ENCODE measurements at regions not wholly inside any gene's neighbourhood (a gene's known extent, or its start where the extent isn't known, plus 50 kb on each side); places are given as distances from the start of the nearest gene placed in this dataset.

GRCh38 chr5:74576941-74577456 is 63.5 kb downstream of the ENC1 start:
- intact Hi-C loops (cut with micrococcal nuclease): loop anchor here (1.0 to 10.0 kb wide), 11 partner anchors 54 to 1828 kb away; partner anchors contain the start of genes ANKRA2, BTF3, CERT1 and GCNT4

DNA sequence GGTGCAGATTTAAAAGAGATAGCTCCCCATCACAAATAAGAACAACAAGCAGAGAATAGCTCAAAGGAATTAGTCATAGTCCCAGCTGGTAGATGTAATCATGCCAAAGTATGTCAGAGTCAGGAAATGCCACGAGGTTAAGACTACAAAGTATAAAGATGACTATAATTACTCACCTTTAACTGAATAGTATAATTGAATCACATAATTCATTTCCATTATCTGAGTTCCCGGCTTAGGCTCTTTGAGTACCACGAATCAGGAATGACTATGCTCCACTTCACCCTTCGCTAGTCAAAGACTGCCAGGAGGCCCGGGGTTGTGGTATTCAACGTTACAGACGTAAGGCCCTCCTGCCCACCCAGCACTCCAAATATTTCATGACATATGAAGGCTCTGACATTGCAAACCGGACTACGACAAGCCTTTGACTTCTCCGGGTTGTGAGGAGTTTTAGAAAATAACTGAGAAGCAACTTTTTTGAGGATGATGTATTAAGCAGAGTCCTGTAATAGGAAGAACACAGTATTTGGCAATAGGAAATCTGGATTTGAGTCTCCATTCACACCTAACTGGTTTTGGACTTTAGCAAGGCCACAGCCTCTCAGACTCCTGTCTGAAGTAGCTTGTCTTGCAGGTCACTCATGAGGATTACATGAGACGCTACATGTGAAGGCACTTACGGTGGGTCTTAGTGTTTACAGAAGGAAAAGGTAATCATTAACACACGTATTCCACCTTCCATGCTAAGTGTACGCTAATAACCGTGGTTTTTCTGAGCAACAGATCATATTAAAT is 64.6 kb downstream of the ENC1 start:
- intact Hi-C loops (cut with micrococcal nuclease): loop anchor here (2.0 to 10.0 kb wide), 10 partner anchors 111 to 1829 kb away; partner anchors contain the start of genes ANKRA2, BTF3, CERT1 and GCNT4

DNA sequence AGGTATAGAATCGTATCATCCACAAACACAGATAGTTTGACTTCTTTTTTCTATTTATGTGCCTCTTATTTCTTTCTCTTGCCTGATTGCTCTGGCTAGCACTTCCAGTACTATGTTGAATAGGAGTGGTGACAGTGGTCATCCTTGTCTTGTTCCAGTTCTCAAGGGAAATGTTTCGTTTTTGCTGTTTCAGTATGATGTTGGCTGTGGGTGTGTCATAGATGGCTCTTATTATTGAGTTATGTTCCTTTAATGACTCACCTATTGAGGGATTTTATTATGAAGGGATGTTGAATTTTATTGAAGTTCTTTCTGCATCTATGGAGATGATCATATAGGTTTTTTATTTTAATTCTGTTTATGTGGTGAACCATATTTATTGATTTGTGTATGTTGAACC is 70.3 kb downstream of the ENC1 start:
- intact Hi-C loops (cut with micrococcal nuclease): loop anchor here (10.0 kb wide), 1 partner anchor 1835 kb away; the partner anchor contains the start of gene IQGAP2

GRCh38 chr5:74567411-74567995 is 73.0 kb downstream of the ENC1 start:
- intact Hi-C loops (cut with micrococcal nuclease): no loop called here

DNA sequence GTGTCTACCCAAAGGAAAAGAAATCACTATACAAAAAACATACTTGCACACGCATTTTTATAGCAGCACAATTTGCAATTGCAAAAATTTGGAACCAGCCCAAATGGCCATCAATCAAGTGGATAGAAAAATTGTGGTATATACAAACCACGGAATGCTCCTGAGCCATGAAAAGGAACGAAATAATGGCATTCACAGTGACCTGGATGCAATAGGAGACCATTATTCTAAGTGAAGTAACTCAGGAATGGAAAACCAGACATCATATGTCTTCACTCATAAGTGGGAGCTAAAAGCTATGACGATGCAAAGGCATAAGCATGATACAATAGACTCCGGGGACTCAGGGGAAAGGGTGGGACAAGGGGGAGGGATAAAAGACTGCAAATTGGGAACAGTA is 78.4 kb downstream of the ENC1 start:
- intact Hi-C loops (cut with micrococcal nuclease): no loop called here

DNA sequence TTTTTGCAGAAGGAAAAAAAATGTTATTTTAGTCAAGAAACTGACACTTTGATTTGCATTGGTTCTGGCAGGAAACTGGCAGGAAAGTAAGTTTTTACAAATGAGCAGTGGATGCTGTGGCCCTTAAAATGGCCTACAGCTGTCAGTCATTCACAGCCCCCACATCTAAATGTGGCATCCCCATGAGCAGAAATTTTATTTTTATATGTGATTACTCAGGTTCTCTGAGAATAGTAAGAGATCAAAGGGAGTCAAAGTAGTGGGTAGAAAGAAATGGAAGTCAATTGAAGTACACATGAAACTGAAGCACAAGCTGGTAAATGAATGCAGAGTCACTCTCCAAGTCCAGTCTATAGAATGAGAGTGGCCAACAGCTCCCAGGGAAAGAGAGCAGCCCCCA is 80.3 kb downstream of the ENC1 start:
- intact Hi-C loops (cut with micrococcal nuclease): no loop called here

DNA sequence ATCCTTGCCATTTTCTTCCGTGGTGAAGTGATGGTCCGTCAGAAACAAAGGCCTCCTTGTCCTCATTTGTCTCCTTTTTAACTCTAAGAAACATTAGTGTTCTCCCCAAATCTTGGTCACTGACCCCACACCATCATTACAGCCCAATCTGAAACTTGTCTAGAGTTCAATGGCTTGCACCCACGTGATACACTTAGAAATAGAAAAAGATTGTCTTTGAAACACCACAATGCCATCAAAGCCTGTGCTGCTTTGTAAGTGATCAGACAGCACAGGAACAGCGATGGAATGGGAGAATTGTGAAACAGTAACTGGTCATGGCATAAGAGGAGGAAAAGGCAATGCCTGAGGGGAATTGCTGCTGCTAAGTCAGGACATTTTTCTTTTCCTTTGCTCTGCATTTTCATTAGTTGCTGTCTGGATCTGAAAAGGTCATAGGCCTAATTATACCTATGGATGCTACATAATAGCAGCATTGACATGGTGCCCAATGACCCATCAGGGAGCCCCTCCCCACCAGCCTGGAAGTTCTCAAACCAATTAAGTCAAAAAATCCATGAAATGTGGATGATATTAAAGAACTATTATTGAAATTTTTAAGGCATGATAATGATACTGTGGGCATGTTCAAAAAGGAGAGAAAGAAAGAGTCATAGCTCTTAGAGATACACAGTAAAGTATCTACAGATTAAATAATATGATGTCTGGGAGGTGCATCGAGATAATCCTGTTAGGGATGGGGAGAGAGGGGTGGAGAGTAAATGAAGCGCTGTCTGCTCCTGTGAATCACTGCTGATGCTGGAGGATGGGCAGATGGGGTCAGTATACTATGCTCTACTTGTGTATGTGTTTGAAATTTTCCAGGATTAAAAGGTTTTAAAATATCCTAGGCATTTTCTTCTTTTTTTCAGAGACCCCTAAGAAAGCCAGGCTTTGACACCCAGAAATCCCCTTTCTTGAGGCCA is 83.6 kb downstream of the ENC1 start:
- intact Hi-C loops (cut with micrococcal nuclease): no loop called here

- intact Hi-C loops (cut with micrococcal nuclease): no loop called here
Measured at GRCh38 chr5:74556006-74556405, 84.5 kb downstream of the ENC1 start.

DNA sequence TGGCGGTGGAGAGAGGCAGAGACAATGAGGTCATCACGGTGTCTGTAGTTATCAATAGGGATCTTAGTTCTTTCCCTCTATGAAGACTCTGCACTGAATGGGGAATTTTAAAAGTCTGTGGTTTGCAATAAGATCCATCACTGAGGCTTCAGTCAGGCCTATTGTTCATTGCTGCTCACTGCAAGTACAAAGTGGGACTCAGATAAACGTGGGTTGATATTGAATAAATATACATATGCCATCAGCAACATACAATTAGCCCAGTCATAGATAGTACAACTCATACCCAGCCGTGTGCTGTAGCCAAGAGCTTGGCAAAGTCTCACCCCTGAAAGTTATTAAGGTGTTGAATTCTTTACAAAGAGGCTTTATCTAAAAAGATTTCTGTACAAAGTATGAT is 88.4 kb downstream of the ENC1 start:
- intact Hi-C loops (cut with micrococcal nuclease): no loop called here

- intact Hi-C loops (cut with micrococcal nuclease): no loop called here
Measured at GRCh38 chr5:74550927-74551326, 89.6 kb downstream of the ENC1 start.

DNA sequence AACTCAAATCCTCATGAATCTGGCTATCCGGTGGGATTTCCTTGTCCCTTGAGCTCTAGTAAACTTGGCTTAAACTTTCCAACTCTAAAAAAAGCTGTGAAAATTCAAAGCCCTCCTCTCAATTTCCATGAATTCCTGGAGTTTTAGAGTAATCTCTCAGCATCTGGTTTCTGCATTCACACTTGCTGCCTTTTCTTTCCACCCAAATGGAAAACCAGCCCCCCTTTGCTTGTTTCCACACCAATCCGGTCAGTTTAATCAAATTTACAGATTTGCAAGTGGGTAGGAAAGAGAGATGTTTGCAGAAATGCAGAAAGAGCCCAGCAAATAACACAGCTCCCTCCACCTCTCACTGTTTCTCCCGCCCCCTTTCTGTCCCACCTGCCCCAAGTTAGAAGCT is 91.1 kb downstream of the ENC1 start:
- intact Hi-C loops (cut with micrococcal nuclease): no loop called here

DNA sequence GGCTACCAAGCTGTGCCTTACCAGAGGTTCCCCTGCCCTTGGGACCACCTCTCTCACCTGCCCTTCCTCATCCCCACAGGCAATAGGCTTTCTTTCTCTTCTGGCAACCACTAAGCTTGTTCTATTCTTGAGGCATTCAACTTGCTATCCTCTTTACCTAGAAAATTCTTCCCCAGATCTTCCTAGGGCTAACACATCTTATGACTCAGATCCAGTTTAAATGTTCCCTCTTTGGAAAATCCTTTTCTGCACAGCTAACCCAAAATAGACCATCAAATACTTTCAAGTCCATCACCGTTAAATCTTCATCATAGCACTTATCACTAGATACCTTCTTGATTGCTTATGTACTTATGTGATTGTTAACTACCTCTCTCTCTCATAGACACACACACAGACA is 93.7 kb downstream of the ENC1 start:
- intact Hi-C loops (cut with micrococcal nuclease): no loop called here

- intact Hi-C loops (cut with micrococcal nuclease): no loop called here
Measured at GRCh38 chr5:74544811-74545210, 95.7 kb downstream of the ENC1 start.

- intact Hi-C loops (cut with micrococcal nuclease): no loop called here
Measured at GRCh38 chr5:74543162-74543995, 97.1 kb downstream of the ENC1 start.

DNA sequence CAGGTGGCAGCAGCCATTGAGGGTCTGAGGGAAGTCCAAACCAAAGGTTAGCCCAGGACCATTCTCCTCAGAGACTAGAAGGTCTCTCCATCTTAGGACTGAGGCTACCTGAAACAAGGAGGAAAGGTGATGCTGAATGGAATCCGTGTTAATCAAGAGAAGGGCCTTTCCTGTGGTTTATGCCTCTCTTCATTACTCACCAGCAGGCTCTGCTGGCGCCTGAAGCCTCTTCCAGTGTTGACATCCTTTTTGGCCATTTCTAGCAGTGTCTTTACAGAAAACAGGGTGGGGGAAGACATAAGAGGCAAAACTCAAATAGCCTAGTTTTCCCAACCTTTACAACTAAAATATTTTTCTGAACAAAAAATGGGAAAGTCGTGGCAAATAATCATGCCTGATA is 98.0 kb downstream of the ENC1 start:
- intact Hi-C loops (cut with micrococcal nuclease): no loop called here

DNA sequence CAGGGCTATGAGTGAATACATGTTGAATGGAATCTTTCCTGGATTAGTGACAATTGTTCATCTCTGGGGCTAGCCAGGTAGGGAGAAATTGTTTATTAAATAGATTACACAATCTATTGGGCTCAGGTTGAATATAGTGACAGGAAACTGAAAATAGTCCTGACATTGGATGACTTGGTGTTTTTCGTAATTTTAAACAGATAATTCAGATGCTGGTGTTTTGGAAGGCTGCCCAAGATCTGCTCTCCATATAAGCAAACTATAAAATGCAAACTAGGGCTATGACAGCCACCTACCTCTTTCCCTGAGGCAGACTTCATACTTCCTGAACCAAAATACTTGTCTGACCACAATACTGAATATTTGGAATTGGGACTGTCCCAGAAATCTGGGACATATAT is 99.1 kb downstream of the ENC1 start:
- intact Hi-C loops (cut with micrococcal nuclease): no loop called here

- intact Hi-C loops (cut with micrococcal nuclease): no loop called here
Measured at GRCh38 chr5:74540622-74541021, 99.9 kb downstream of the ENC1 start.

DNA sequence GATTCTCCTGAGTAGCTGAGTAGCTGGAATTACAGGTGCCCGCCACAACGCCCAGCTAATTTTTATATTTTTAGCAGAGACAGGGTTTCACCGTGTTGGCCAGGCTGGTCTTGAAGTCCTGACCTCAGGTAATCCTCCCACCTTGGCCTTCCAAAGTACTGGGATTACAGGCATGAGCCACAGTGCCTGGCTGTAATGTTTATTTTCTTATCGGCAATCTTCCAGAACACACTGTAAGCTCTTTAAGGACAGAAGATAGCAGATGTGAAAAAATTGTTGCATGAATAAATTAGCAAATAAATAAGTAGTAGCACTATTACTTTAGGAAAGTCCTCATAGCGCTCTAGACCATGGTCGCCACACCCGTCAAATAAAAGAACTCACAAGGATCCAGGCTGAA is 100.5 kb downstream of the ENC1 start:
- intact Hi-C loops (cut with micrococcal nuclease): no loop called here

DNA sequence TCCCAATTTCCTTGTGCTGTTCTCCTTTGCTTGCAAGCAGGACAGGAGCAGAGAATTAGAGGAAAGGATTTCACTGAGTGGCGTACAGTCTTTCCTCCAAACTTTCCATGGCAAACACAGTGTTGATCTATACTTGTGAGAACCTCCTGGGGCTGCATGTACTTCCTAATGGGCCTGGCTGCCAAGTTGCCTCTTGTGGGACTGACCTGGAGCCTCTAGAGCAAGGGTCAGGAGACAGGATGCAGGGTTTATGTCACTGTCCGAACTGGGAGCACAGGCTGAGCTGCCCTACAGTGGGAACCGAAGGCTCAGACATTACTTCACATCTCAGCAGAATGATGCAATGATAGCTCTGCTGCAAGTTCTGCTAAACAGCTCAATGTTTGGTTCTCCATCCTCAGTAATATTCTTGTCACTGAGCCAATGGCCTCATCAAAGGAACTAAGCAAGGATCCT is 102.3 kb downstream of the ENC1 start:
- intact Hi-C loops (cut with micrococcal nuclease): no loop called here

DNA sequence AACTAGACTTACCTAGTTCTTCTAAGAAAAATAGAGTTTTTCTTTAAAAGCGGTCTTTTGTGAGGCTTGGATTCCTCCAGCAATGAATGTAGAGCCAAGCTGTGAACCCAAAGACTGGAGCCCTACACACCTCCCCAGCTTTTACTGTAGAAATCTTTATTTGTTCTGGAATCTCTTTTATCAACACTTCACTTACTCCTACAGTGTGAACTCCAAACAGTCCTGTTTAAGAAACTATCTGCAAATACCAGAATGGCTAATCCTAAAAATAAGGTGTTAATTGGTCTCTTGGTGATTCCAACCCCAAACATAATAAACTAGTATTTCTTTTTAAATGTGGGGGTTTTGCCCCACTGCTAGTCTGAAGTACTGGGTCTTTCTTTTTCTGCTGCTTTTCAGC is 103.9 kb downstream of the ENC1 start:
- intact Hi-C loops (cut with micrococcal nuclease): no loop called here

- intact Hi-C loops (cut with micrococcal nuclease): no loop called here
Measured at GRCh38 chr5:74535926-74536325, 104.6 kb downstream of the ENC1 start.
